OCI-LY3 (cell line): ENCODE measurements at regions not wholly inside any gene's neighbourhood (a gene's known extent, or its start where the extent isn't known, plus 50 kb on each side); places are given as distances from the start of the nearest gene placed in this dataset.
"Not testable (repeated sequence)": the region's sequence is repeated elsewhere in the genome, so short reads cannot be mapped to it uniquely, and the experiment has no call there.

Experiments
- H2AFZ ChIP-seq: fragments of 200-600, 300-600 bp; shearing (Covaris generic); 2 replicates; pipeline ENCODE4 v1.6.0; 2014; ENCODE audit warnings: antibody characterized with exemption, low read depth, low read length
- H3K27ac ChIP-seq: fragments of 200-600, 300-600 bp; sonication (generic); 2 replicates; pipeline ENCODE4 v1.5.1; 2014; ENCODE audit warnings: mild to moderate bottlenecking, low read length, moderate library complexity, mixed read lengths
- H3K27me3 ChIP-seq: fragments of 200-600, 300-600 bp; sonication (generic); 2 replicates; pipeline ENCODE4 v1.6.1; 2014; ENCODE audit warnings: low read depth, low read length, mixed read lengths
- H3K36me3 ChIP-seq: fragments of 200-600, 300-600 bp; sonication (generic); replicated peaks from 2 replicates; pipeline ENCODE3; 2014; ENCODE audit warnings: low read depth, low read length, mixed read lengths
- H3K4me1 ChIP-seq: fragments of 300-600, 200-600 bp; sonication (generic); 2 replicates; pipeline ENCODE4 v1.6.1; 2014; ENCODE audit warnings: low read length, mixed read lengths
- H3K4me2 ChIP-seq: fragments of 200-600, 300-600 bp; sonication (generic); 2 replicates; pipeline ENCODE4 v1.6.1; 2014; ENCODE audit warnings: low read length, mixed read lengths
- H3K4me3 ChIP-seq: fragments of 300-600, 200-600 bp; sonication (generic); 2 replicates; pipeline ENCODE4 v1.5.1; 2014; ENCODE audit warnings: antibody characterized with exemption, mild to moderate bottlenecking, low read length, moderate library complexity
- H3K79me2 ChIP-seq: fragments of 300-600, 200-600 bp; shearing (Covaris generic); 2 replicates; pipeline ENCODE4 v1.6.1; 2014; ENCODE audit warnings: mild to moderate bottlenecking, low read length, mixed read lengths
- H3K9ac ChIP-seq: fragments of 300-600, 200-600 bp; shearing (Covaris generic); 2 replicates; pipeline ENCODE4 v1.6.0; 2014; ENCODE audit warnings: mild to moderate bottlenecking, low read length, moderate library complexity
- H3K9me3 ChIP-seq: fragments of 200-600, 300-600 bp; shearing (Covaris generic); 2 replicates; pipeline ENCODE4 v1.6.1; 2014; ENCODE audit warnings: low read length, mixed read lengths; ENCODE audit not compliant: insufficient read depth
- H4K20me1 ChIP-seq: fragments of 200-600, 300-600 bp; sonication (generic); 2 replicates; pipeline ENCODE4 v1.6.1; 2016; ENCODE audit warnings: low read length, mixed read lengths; ENCODE audit not compliant: insufficient read depth
- CTCF ChIP-seq: fragments of 200-600, 300-600 bp; sonication (generic); IDR thresholded peaks from 2 replicates; pipeline ENCODE4 v1.5.1; 2014; ENCODE audit warnings: antibody characterized with exemption, low read length, low read depth
- EZH2phosphoT487 ChIP-seq: fragments of 200-600 bp; shearing (Covaris generic); IDR thresholded peaks from 2 replicates; pipeline ENCODE4 v1.6.1; 2018; ENCODE audit warnings: antibody characterized with exemption, mixed run types, low read depth

DNA sequence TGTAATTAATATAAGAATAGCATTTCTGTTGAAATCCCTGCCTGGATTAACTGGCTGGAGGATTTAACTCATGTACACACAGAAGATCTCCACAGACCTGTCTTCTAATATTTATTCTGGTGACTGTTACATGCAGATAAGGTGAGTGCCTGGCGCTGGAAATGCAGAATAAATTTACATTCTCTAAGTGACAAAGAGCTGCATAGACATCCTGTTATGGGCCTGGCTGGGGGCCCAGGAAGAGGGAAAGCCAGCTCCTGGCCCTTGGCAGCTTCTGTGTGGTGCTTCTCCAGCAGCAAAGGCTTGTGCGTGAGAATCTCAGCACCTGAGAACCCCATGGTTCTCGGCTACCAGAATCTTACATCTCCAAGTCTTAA, 446.6 kb downstream of the PTPRU start:
- H2AFZ ChIP-seq: no peak overlapping the region
- H3K27me3 ChIP-seq: 0 out of 2 replicates have a peak, but pooled peaks cover under 1% of the 10 kb centered on the region
- H3K4me1 ChIP-seq: no peaks in the 10 kb centered on the region
- no peaks in the 10 kb centered on the region for H3K9me3 ChIP-seq
- no peaks in the 10 kb centered on the region for H4K20me1 ChIP-seq
- no peaks in the 10 kb centered on the region for H3K36me3 ChIP-seq
- TF ChIP-seq CTCF (no peak), EZH2phosphoT487 (no peak)
- no peak overlapping the region for H3K9ac ChIP-seq
- no peak overlapping the region for H3K27ac ChIP-seq
- no peak overlapping the region for H3K4me2 ChIP-seq
- no peaks in the 10 kb centered on the region for H3K79me2 ChIP-seq
- H3K4me3 ChIP-seq: no peak overlapping the region

DNA sequence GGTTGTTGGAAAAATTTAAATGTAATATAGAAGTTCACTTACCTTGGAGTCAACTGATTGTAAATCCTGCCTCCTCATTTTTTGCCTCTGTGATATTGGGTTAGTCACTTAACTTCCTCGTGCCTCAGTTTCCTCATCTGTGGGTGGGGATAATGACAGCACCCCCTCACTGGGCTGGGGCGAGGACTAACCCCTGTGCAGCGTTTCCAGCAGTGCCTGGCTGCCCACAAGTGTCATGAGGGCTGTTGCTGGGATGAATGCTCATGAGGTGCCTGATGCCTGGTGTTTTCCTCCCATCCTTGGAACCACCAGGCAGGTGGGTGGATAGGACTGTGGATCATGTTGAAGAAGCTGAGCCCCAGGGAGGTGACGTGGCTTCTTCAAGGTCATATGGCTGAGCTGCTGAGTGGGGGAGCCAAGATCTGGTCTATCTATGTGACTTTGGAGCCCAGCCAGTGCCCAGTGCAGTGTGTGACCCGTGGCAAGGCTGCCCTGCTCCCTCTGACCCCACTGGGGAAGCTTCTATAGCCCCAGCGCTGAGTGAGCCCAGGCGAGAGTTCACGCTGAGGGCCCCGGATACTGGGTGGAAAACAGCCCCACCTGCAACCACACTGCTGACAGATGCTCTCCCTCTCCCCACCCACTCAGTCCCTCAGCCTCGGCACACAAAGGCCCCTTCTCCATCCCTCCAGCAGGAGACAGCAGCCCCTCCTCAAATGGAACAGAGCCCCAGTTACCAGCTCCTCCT, 446.0 kb downstream of the PTPRU start:
- H3K4me1 ChIP-seq: no peaks in the 10 kb centered on the region

DNA sequence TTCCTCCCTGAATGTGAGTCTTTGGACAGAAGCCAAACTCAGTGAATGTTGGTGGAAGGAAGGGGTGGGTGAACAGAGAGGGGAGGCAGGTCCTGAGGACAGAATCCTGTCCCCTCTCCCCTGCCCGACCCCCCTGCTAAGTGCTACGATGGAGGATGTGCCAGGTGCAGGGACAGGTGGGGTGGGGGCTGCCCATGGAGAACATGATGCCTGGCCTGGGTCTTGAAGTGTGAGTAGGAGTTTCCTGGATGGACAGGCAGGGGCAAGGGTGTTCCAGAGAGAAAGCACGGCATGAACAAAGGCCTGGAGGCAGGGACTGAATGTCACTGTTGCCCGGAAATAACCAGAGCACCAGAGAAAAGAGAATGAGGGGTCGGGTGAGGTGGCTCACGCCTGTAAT, 445.1 kb downstream of the PTPRU start:
- H3K27ac ChIP-seq, H3K4me1 ChIP-seq: not testable (repeated sequence)

More for the DNA sequence above, 446.0 kb downstream of the PTPRU start:
- Histone ChIP-seq H3K27me3 (no peaks in the 10 kb centered on the region), H3K4me3 (no peak overlapping the region), H2AFZ (no peak overlapping the region), H3K79me2 (no peaks in the 10 kb centered on the region), H3K27ac (no peak overlapping the region), H3K4me2 (no peak overlapping the region), H3K9me3 (no peaks in the 10 kb centered on the region), H3K9ac (no peak overlapping the region), H3K36me3 (no peaks in the 10 kb centered on the region), H4K20me1 (no peaks in the 10 kb centered on the region)
- TF ChIP-seq EZH2phosphoT487 (no peak), CTCF (no peak)

GRCh38 chr1:29679828-29680558, 443.7 kb downstream of the PTPRU start:
- H3K27me3 ChIP-seq: no peaks in the 10 kb centered on the region
- H2AFZ ChIP-seq: no peak overlapping the region
- TF ChIP-seq CTCF: no peak
- no peak for TF ChIP-seq EZH2phosphoT487
- H3K9ac ChIP-seq: no peak overlapping the region
- H4K20me1 ChIP-seq: no peaks in the 10 kb centered on the region
- no peak overlapping the region for H3K27ac ChIP-seq
- no peaks in the 10 kb centered on the region for H3K4me1 ChIP-seq
- no peaks in the 10 kb centered on the region for H3K79me2 ChIP-seq
- H3K4me2 ChIP-seq: no peak overlapping the region
- no peaks in the 10 kb centered on the region for H3K36me3 ChIP-seq
- H3K4me3 ChIP-seq: no peak overlapping the region
- no peaks in the 10 kb centered on the region for H3K9me3 ChIP-seq

More for the DNA sequence above, 445.1 kb downstream of the PTPRU start:
- H3K9me3 ChIP-seq, H3K4me2 ChIP-seq, H3K79me2 ChIP-seq, H3K9ac ChIP-seq, H3K27me3 ChIP-seq, H3K4me3 ChIP-seq, H2AFZ ChIP-seq, H3K36me3 ChIP-seq, H4K20me1 ChIP-seq: not testable (repeated sequence)
